NCI-H345 treated with DMSO at 0.1 percent for 48 hours (cell line): ENCODE measurements at regions not wholly inside any gene's neighbourhood (a gene's known extent, or its start where the extent isn't known, plus 50 kb on each side); places are given as distances from the start of the nearest gene placed in this dataset.

Source experiments
- DNase-seq: peaks from one replicate; lab custom pipeline; 2025; ENCODE audit not compliant: unreplicated experiment; lab: John Stamatoyannopoulos, UW

DNA sequence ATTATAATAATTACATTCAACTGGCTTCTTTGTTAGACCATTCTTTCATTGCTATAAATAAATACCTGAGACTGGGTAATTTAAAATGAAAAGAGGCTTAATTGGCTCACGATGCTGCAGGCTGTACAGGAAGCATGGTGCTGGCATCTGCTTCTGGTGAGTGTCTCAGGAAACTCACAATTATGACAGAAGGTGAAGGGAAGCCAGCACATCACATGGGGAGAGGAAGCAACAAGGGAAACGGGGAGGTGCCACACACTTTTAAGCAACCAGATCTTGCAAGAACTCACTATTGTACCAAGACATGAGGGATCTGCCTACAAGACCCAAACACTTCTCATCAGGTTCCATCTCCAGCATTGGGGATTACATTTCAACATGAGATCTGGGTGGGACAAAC lies 413.1 kb upstream of the ARRDC4 start:
- DNase-seq = no peak

DNA sequence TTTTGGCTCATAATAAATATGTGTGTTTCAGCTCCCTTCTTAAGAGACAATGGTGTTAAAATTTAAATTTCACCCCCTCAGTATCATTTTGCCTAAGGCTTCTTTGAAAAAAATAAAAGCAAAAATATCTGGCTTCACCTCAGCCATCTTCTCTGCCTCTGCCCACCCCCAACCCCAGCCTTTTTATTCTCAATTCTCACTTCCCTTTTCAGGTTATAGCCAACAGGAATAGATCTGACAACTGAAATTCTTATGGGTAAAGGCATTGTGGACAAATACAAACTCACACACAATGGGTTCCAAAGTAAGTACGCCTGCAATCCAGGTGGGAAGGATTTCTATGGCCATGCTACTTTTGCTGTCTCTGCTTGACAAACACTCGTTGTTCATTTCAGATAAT lies 399.0 kb upstream of the ARRDC4 start:
- DNase-seq = no peak

DNA sequence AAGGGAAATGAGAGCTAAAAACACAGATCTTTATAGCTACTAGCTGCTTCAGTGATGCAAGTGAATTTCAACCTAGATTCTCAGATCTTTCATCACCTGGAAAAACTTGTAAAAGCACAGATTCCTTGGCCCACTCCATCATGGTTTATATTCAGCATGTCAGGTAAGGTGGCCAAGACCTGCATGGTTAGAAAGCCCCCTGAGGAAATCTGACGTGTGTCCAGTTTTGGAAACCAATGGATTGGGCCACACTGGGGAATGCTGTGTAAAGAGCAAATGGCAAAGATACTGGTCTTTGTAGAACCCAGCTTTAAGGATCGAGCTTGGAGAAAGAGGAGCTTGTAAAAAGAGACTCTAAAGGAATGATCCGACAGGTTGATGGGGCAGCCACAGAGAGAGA lies 397.0 kb upstream of the ARRDC4 start:
- no peak for DNase-seq

DNA sequence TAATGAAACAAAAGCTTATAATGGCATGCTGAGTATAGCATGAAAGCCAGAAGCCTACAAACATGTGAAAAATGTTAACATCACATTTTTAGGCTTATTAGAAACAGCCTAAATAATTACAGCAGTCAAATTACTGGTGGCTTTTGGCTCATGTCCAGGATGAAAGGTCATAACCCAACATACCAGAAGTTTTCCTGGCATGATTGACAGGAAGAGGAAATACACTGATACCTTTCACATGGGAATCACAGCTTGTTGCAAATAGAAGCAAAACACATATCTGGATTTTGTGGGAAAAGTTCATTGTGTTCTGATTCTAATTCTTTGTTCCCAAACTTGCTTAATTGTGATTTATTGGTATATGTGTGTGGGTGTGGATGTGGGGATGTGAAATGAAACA lies 393.5 kb upstream of the ARRDC4 start:
- no peak for DNase-seq

DNA sequence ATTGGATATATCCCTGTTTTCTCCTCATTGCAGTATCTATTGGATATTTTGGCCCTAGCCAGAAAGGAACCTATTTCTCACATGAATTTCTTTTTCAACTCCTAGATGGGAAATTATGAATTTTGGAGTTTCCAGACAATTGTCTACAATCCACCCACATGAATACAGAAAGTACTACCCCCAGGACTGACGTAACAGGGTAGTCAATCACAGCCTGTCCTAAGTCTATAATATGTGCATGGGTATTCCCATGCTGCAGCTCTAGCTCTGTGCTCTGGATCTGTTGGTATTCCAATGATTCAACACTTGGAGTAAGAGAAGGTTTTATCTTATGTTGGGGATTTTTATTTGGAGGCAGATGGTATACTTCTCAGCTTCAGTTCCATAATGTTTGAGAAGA lies 393.1 kb upstream of the ARRDC4 start:
- no peak for DNase-seq

DNA sequence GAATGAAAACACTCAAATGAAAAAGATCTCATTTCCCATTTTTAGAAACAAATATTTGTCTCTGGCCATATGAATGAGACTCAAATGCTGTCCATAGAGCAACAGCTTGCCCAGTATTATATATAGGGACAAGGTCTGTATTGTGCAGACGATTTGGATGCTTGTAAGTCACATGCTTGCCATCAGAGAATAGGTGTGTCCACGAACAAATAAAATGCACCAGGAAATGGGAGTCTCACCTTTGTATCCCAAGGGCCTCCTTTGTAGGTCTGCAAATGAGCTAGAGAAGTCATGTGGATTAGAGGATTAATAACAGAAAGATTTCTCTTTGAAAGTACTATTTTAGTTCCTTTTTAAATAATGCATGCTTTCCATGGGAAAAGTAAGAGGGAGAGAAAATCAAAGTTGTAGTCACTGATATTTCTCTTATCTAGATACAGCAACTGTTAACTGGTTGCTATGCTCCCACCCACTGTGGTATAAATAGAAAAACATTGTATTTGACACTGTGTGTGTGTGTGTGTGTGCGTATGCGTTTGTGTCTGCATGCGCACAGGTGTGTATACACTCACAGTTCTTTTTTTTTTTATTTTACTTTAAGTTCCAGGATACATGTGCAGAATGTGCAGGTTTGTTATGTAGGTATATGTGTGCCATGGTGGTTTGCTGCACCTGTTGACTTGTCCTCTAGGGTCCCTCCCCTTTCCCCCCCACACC lies 383.4 kb upstream of the ARRDC4 start:
- DNase-seq = no peak

DNA sequence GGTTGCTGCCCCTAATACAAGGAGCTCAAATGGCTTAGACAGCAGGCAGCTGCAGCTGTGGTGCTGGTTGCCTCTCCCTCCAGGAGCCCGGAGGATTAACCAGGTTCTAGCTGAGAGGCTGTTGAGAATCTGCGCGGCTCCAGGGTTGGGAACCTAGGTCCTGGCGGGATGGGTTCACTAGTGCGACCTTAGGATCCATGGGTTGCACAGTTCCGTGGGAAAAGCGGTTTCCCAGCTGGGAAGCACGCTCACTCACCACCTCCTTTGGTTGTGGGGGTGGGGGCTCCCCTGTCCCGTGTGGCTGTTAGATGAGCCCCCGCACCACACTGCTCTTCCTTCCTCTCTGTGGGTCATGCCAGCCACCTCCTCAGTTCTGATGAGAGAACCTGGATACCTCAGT lies 375.1 kb upstream of the ARRDC4 start:
- no peak for DNase-seq

DNA sequence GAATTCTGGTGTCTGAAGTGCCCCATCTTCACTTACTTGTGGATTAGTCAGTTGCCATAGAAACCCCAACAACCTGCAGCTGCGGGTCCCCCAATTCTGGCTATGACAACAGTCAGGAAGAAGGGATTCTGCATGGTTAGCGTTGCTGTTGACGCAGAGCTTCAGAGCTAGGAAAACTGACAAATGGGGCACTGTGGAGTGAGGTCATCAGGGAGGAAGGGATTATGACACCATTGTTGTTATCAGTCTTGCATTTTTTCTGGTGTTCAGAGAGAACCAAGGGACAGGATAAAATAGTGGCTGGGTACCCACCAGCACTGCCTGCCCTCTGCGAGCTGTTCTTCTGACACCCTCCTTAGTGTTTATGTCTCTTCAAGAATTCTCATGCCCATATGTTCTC lies 367.7 kb upstream of the ARRDC4 start:
- DNase-seq = no peak

DNA sequence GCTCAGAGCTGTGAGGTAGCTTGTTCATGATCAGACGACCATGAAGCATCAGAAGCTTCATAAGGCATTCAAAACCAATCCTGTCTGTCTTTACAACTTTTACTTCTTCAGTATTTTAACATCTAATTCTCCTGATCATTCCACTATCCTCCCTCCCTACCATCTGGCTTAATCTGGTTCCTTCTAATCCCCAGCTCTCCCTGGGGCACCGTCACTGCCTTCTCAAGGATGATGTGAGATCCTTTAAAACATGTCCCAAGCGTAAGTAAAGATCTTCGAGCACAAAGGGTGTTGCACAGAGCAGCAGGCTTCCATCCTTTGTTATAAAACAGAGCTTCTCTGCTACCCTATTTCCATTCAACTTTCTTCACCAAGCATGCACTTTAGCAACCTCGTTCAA lies 362.7 kb upstream of the ARRDC4 start:
- no peak for DNase-seq

DNA sequence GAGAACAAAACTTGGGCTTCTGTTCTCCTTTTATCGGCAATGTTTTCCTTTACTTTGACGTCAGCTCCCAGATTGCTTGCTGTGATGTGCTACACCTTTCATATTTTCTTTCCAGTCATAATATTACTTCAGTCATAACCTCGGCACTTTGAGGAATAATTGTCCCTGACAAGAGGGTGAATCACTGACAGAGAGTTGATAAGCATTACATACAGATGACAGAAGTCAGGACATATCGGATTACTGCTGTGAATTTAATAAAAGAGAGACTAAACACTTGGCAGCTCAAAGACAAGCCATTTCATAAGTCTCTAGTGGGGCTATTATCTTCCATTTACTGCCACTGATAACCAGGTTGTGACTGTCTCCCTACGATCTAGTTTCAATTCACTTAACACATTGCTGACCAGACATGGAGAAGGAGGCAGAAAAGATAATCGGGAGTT lies 362.1 kb upstream of the ARRDC4 start:
- no peak for DNase-seq

DNA sequence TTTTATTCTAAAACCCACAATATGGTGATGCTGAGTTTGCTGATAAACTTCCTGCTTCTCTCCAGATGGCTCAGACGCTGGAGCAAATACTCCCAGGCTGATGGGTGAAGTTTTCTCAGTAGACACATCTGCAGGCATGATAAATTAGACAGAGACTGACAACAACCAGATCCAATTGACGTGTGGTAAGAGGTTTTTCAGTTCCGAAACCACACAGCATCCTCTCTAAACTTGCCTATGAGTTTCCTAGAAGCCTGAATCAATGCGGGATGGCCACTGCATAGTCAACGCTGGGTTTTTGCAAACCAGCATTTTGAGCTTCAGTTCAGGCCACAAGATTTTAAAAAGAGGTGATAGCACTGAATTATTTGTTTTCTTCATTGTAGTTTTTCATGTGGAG lies 360.3 kb upstream of the ARRDC4 start:
- no peak for DNase-seq

DNA sequence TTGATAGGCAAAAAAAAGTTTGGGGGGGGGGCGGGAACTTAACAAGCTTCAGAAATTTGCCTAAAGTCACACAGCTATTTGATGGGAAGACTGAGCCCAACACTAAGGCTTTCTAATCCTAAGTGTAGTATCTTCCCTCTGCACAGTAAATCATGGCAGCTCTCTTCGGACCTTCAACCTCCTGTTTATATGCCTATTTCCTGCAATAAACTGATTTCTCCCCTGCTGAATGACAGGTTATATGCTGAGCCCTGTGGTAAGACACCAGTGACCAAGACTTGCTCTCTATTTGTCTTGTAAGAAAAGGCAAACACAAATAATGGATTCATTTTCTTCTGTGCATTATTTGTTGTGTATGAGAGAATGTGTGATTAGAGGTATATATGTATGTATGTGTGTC lies 355.8 kb upstream of the ARRDC4 start:
- DNase-seq = no peak

DNA sequence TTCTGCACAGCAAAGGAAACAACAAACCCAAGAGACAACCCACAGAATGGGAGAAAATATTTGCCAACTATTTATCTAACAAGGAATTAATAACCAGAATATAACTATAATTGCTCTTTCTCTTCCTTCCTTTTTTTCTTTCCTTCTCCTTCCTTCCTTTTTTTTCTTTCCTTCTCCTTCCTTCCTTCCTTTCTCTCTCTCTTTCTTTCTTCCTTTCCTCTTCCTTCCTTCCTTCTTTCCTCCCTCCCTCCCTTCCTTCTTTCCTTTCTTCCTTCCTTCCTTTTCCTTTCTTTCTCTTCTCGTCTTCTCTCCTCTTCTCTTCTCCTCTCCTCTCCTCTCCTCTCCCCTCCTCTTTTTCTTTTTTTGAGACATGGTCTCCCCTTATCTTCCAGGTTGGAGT lies 345.4 kb upstream of the ARRDC4 start:
- no peak for DNase-seq

DNA sequence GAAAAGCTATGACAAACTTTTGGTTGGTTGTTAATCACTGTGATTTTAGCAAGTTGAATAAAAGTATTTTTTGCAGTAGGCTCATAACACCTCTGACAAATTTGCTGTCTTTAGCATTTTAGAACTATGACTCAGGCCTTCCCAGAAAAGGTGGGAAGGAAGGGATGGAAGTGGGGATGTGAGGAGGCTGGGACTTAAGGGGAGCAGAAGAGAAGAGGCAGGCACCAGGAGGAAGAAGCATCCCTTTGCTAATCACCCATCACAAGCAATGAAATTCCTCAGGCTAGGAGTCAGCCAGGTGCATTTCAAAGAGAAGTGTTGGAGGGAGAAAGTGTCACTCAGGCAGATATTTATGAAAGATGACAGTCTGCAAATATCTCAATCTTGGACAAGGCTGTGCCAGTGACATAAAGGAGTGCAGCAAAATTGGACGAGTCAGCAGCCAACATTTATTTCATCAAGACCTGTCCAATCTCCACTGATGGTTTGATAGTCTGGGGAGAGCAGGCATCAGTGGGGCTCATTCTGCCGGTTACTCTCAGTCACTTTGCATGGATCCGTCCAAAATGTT lies 337.3 kb upstream of the ARRDC4 start:
- no peak for DNase-seq

DNA sequence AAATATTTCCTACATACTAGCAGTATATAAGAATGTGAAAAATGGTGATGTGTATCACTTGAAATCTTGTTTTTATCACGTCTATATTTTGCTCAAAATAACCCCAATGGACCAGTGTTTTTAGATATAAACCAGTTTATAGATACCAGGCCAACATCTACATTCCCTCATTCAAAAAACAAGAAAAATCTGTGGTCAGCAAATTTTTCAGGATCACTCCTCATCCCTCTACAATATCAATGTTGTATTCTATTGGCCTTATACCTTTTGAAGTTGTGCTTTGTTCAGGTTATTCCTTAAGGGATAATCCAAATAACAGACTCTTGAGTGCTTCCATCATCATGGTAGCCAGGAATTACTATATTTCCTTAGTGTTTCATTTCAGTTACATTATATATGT lies 332.9 kb upstream of the ARRDC4 start:
- DNase-seq = no peak

DNA sequence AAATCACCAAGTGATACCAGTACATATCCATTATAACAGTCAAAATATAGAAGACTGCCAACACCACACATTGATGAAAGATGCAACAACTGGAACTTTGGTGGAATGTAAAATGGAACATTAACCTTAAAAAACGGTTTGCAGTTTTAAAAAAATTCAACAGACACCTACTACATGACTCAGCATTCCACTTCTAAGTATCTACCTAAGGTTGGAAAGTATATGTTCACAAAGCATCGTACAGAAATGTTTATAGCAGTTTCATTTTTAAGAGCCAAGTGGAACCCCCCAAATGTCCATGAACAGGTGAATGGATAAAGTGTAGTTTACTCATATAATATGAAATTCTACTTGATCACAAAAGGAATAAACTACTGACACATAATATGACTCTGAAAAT lies 314.7 kb upstream of the ARRDC4 start:
- no peak for DNase-seq

DNA sequence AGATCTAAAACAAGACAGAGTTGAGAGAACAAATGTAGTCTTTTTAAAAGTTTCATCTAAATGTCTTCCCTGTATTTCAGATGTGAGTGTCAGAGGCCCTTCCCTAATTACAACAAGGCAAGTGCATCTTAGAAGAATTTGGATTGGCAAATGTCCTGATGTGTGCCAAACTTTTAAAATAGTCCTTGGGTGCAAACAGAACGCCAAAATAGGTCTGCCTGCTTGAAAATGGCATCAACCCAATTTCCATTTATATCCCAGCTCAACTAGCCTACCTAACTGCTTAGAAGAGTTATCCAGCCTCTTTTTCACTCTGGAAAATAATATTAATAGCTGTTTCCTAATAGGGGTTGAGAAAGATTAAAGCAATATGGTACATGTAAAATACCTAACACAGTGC lies 311.8 kb upstream of the ARRDC4 start:
- no peak for DNase-seq

DNA sequence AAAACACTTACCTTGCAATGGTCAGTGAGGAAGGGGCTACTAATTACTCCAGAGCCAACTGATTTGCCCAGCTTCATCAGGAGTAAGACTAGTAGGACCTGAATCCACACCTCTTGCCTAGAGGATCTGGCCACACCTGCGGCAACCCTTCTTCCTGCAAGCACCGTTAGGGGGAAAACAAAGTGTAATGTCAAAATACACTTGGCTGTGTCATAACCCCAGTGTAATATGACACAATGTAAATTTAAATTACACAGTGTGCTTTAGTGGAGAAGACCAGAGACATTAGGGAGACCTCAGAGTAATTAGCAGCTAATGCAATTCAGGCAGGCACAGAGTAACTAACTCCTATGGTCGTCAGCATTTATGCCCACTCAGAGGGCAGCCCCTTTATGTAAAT lies 308.5 kb upstream of the ARRDC4 start:
- no peak for DNase-seq

DNA sequence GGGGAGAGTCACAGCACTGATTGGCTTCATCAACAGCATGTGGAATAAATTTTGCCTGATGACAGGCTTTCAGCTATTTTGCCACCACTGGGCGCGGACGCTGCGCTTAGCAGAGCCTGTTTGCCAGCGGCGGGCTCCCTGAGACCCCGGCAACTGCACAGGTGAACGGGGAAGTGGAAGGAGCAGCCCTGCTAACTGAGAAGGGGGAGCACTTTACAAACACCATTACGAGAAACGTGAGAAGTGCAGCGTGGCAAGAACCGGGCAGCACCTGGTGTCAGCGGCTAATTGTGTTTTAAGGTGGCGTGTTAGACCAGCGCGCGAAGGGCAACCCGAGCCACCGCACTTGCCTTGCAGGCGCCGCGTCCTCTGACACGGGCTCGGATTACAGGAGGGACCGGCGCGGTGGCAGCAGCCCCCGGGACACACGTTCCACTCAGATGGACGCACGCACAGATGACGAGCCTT lies 307.8 kb upstream of the ARRDC4 start:
- peak; percentile 29 for DNase-seq

DNA sequence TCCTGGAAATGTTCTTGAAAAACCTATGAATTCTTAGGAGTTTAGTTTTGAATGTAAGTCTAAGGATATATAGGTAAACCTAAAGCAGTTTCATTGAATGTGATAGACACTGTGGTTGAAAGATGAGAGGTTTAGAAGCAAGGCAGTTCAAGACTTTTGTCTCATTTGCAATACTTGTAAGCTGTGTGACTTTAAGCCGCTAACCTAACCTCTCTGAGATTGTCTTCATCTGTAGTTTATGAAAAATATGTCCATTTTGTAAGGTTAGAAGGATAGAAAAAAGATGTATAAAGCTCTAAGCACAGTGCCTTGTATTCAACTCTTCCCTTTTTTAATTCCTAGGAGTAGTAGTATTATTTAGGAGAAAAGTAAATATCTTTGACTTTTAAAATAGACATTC lies 306.6 kb upstream of the ARRDC4 start:
- DNase-seq = no peak

DNA sequence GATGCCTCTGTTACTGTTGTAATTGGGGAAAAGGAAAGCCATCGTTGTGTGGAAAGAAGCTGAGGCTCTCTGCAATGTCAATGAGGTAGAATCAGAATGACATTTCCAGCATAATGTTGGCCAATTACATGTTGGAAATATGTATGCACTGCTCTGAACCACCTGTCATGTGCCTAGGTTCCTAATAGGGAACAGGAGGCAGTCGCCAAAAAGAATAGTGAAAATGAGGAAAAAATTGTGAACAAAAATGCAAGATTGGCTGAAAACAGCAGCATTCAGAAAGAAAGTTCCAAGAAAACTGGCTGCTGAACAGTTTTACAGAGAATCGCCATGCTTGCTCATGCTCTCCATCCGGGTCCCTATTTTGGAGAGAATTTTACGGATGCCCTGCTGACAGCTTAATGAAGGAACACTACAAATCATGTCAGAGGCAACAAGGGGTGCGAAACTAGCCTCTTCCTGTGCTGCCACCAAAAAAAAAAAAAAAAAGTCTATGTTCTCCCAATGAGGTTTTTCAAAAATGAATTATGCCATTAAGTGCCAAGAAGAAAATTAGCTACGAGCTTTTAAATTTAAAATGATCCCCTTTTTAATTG lies 305.9 kb upstream of the ARRDC4 start:
- no peak for DNase-seq

DNA sequence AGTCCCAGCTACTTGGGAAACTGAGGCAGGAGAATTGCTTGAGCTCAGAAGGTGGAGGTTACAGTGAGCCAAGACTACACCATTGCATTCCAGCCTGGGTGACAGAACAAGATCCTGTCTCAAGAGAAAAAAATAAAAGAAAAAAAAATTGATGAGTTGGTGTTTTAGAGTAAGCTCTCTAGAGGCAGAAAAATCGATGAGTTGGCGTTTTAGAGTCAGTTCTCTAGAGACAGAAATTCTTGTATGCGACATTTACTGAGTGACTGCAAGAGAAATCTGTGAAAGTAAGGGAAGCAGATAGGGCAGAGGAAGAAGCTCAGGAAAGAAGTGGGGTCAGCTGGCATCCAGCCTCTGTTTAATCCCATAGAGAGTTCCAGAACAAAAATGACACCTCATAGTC lies 298.7 kb upstream of the ARRDC4 start:
- no peak for DNase-seq

DNA sequence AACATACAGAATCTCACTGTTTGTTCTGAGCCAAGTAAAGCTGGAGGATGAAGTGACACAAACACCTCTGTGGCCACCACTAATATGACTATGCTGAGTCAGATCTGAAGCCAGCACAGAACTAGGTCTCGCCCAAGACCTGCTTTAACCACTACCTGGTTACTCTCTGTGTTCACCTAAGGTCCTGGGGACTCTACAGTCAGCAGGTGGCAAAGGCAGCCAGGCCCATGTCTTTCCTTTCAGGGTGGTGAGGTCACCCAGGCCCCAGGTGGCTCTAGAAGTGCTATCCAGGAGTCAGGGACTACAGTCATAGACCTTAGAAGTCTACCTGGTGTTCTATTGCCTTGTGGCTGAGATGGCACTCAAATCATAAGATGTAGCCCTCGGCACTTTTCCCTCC lies 287.9 kb upstream of the ARRDC4 start:
- no peak for DNase-seq
